ENCODE measurements at regions not wholly inside any gene's neighbourhood (a gene's known extent, or its start where the extent isn't known, plus 50 kb on each side); places are given as distances from the start of the nearest gene placed in this dataset.

- DNase-seq (ENCODE audit: low spot score) = no peak
These were observed 246.3 kb upstream of the SIX2 start for GRCh38 chr2:45255563-45255962.

GRCh38 chr2:45254025-45254424 is 244.8 kb upstream of the SIX2 start:
- DNase-seq (ENCODE audit: low spot score) = no peak

GRCh38 chr2:45253151-45253550 is 243.9 kb upstream of the SIX2 start:
- no peak for DNase-seq (ENCODE audit: low spot score)

- no peak for DNase-seq (ENCODE audit: low spot score)
These were observed 240.9 kb upstream of the SIX2 start for GRCh38 chr2:45250176-45250575.

GRCh38 chr2:45248214-45248613 is 239.0 kb upstream of the SIX2 start:
- no peak for DNase-seq (ENCODE audit: low spot score)

- no peak for DNase-seq (ENCODE audit: low spot score)
These were observed 235.7 kb upstream of the SIX2 start for GRCh38 chr2:45244928-45245327.

GRCh38 chr2:45242161-45242741 is 233.0 kb upstream of the SIX2 start:
- DNase-seq (ENCODE audit: low spot score) = no peak

- no peak for DNase-seq (ENCODE audit: low spot score)
These were observed 231.9 kb upstream of the SIX2 start for GRCh38 chr2:45241061-45241561.

- no peak for DNase-seq (ENCODE audit: low spot score)
These were observed 228.7 kb upstream of the SIX2 start for GRCh38 chr2:45237850-45238542.

- DNase-seq (ENCODE audit: low spot score) = no peak
These were observed 227.9 kb upstream of the SIX2 start for GRCh38 chr2:45237128-45237527.

- DNase-seq (ENCODE audit: low spot score) = no peak
These were observed 227.0 kb upstream of the SIX2 start for GRCh38 chr2:45236268-45236667.

- DNase-seq (ENCODE audit: low spot score) = no peak
These were observed 224.0 kb upstream of the SIX2 start for GRCh38 chr2:45233301-45233700.

GRCh38 chr2:45232818-45233217 is 223.6 kb upstream of the SIX2 start:
- no peak for DNase-seq (ENCODE audit: low spot score)

- no peak for DNase-seq (ENCODE audit: low spot score)
These were observed 220.2 kb upstream of the SIX2 start for GRCh38 chr2:45229411-45229810.

- no peak for DNase-seq (ENCODE audit: low spot score)
These were observed 218.1 kb upstream of the SIX2 start for GRCh38 chr2:45227347-45227746.

GRCh38 chr2:45224993-45225380 is 215.7 kb upstream of the SIX2 start:
- DNase-seq (ENCODE audit: low spot score) = no peak

- DNase-seq (ENCODE audit: low spot score) = no peak
These were observed 215.2 kb upstream of the SIX2 start for GRCh38 chr2:45224321-45224992.

GRCh38 chr2:45223531-45223930 is 214.3 kb upstream of the SIX2 start:
- DNase-seq (ENCODE audit: low spot score) = no peak

- DNase-seq (ENCODE audit: low spot score) = no peak
These were observed 211.0 kb upstream of the SIX2 start for GRCh38 chr2:45220227-45220626.

GRCh38 chr2:45218931-45219339 is 209.7 kb upstream of the SIX2 start:
- no peak for DNase-seq (ENCODE audit: low spot score)

- DNase-seq (ENCODE audit: low spot score) = no peak
These were observed 209.0 kb upstream of the SIX2 start for GRCh38 chr2:45218297-45218696.

GRCh38 chr2:45216118-45216517 is 206.9 kb upstream of the SIX2 start:
- no peak for DNase-seq (ENCODE audit: low spot score)

- DNase-seq (ENCODE audit: low spot score) = no peak
These were observed 205.3 kb upstream of the SIX2 start for GRCh38 chr2:45214550-45214949.

All from COLO829 (cell line).